K562 (cell line): ENCODE measurements at regions not wholly inside any gene's neighbourhood (a gene's known extent, or its start where the extent isn't known, plus 50 kb on each side); places are given as distances from the start of the nearest gene placed in this dataset.

Source experiments
- ATAC-seq: fragments of 200-7000 bp; cut with Tn5 transposase; 3 replicates; pipeline ENCODE4 v1.9.1; 2020; ENCODE audit warnings: moderate library complexity
- BruUV-seq: library from RNA; stranded (reverse); fragments of 400-500 nt; replicated peaks from 2 replicates; lab custom pipeline; 2021; lab: Mats Ljungman, UMichigan
- CTCF ChIA-PET: fragments of 300-600 bp; formaldehyde crosslinking; extraction: SDS; loops from one replicate; lab custom pipeline; 2021; ENCODE audit warnings: low intra/inter-chr PET ratio; lab: Yijun Ruan, JAX
- POLR2A ChIA-PET: fragments of 300-600, 350-650 bp; sonication (Branson Sonifier 250); formaldehyde crosslinking; extraction: SDS; loops from one replicate; lab custom pipeline; 2021; ENCODE audit warnings: antibody characterized with exemption, inconsistent platforms; lab: Yijun Ruan, JAX
- DNase-seq, 4 experiments: peaks; one replicate each; pipeline versions ENCODE4 v3.0.0 to v3.0.0-alpha.2; 2011 to 2018; ENCODE audit warnings: low spot score in 3 of 4, mixed read lengths in 3 of 4; ENCODE audit errors: extremely low read depth in 1 of 4
- FAIRE-seq: peaks from 2 replicates; lab custom pipeline; 2011; peaks lifted over from hg19 to GRCh38; lab: Jason Lieb, UNC
- H2AFZ ChIP-seq: 2 replicates; pipeline ENCODE4 v1.6.0; 2011; ENCODE audit warnings: low read depth, low read length, control low read depth, inconsistent platforms
- H3K27ac ChIP-seq: fragments of 200-600 bp; 3 replicates; pipeline ENCODE4 v1.8.0; 2011; ENCODE audit warnings: low read depth, mild to moderate bottlenecking, control low read depth, inconsistent platforms, low read length, moderate library complexity, mixed read lengths; ENCODE audit errors: extremely low read depth
- H3K27me3 ChIP-seq, 2 experiments: fragments of 300-600 bp in 1 of 2; 2 replicates in 1 of 2; 3 replicates in 1 of 2; pipeline versions ENCODE4 v1.6.0 to v1.8.0; 2011; ENCODE audit warnings: inconsistent platforms in 2 of 2, low read length in 2 of 2, mild to moderate bottlenecking in 1 of 2, mixed read lengths in 1 of 2, moderate library complexity in 1 of 2; ENCODE audit not compliant: control insufficient read depth in 2 of 2, insufficient read depth in 2 of 2
- H3K36me3 ChIP-seq: fragments of 300-600 bp; 3 replicates; pipeline ENCODE4 v1.8.0; 2011; ENCODE audit warnings: mild to moderate bottlenecking, low read length, inconsistent platforms; ENCODE audit not compliant: control insufficient read depth, insufficient read depth
- H3K4me1 ChIP-seq, 2 experiments: fragments of 200-600 bp in 1 of 2; replicated peaks in 1 of 2; 2 replicates in 1 of 2; 3 replicates in 1 of 2; pipeline versions ENCODE4 v1.5.1 to v1.8.0; 2011; ENCODE audit warnings: inconsistent platforms in 2 of 2, low read length in 2 of 2, mild to moderate bottlenecking in 1 of 2, mixed read lengths in 1 of 2, moderate library complexity in 1 of 2; ENCODE audit not compliant: control insufficient read depth in 2 of 2, insufficient read depth in 2 of 2
- H3K4me2 ChIP-seq: 2 replicates; pipeline ENCODE4 v1.6.1; 2011; ENCODE audit warnings: low read length, control low read depth, inconsistent platforms, mixed read lengths; ENCODE audit not compliant: insufficient read depth
- H3K4me3 ChIP-seq: fragments of 200-600 bp; sonication (generic), shearing (Covaris generic); 2 replicates; pipeline ENCODE4 v1.5.1; 2016; ENCODE audit warnings: control low read depth, inconsistent platforms
- H3K79me2 ChIP-seq: fragments of 200-600 bp; 3 replicates; pipeline ENCODE4 v1.8.0; 2011; ENCODE audit warnings: low read length, inconsistent platforms; ENCODE audit not compliant: control insufficient read depth, insufficient read depth
- H3K9ac ChIP-seq, 2 experiments: 2 replicates each; pipeline versions ENCODE4 v1.6.0 to v1.6.1; 2011; ENCODE audit warnings: low read depth in 2 of 2, low read length in 2 of 2, control low read depth in 1 of 2, inconsistent platforms in 1 of 2, mild to moderate bottlenecking in 1 of 2, mixed read lengths in 1 of 2; ENCODE audit not compliant: insufficient read depth in 1 of 2
- H3K9me1 ChIP-seq: one replicate; pipeline ENCODE4 v1.6.0; 2011; ENCODE audit warnings: inconsistent platforms, mild to moderate bottlenecking, low read length, moderate library complexity; ENCODE audit not compliant: control insufficient read depth, insufficient read depth
- H3K9me3 ChIP-seq: replicated peaks from 2 replicates; pipeline ENCODE4 v1.5.1; 2011; ENCODE audit warnings: low read depth, low read length, inconsistent platforms; ENCODE audit not compliant: control insufficient read depth, insufficient read depth
- H4K20me1 ChIP-seq: replicated peaks from 2 replicates; pipeline ENCODE4 v1.6.1; 2011; ENCODE audit warnings: low read length, inconsistent platforms, mixed read lengths; ENCODE audit not compliant: control insufficient read depth, insufficient read depth
- CBX2 ChIP-seq: fragments of 200-600 bp; sonication (generic); IDR thresholded peaks from one replicate; pipeline ENCODE4 v1.6.1; 2012; ENCODE audit warnings: mild to moderate bottlenecking, low read length, inconsistent platforms; ENCODE audit not compliant: insufficient read depth, poor library complexity, severe bottlenecking
- FOXK2 ChIP-seq, 2 experiments: fragments of 450-650 bp; IDR thresholded peaks in 1 of 2; conservative IDR thresholded peaks in 1 of 2; 2 replicates each; pipeline ENCODE4 v1.6.1; 2016; ENCODE audit warnings: low read depth in 2 of 2, mild to moderate bottlenecking in 1 of 2
- HDAC8 ChIP-seq: fragments of 450-650 bp; IDR thresholded peaks from 2 replicates; pipeline ENCODE4 v1.6.1; 2016; ENCODE audit warnings: mild to moderate bottlenecking, missing genetic modification characterization, moderate library complexity, missing compliant biosample characterization
- NR4A1 ChIP-seq, 2 experiments: fragments of 250-450 bp in 1 of 2; fragments of 450-650 bp in 1 of 2; sonication (Bioruptor Pico) in 1 of 2; IDR thresholded peaks; 2 replicates each; pipeline versions ENCODE4 v1.4.0 to v1.6.1; 2016 to 2020; ENCODE audit warnings: mild to moderate bottlenecking in 2 of 2, missing compliant biosample characterization in 1 of 2, missing genetic modification characterization in 1 of 2, moderate library complexity in 1 of 2
- PHF8 ChIP-seq: fragments of 200-600 bp; sonication (generic); IDR thresholded peaks from 2 replicates; pipeline ENCODE4 v1.6.1; 2012; ENCODE audit warnings: mixed run types, mild to moderate bottlenecking, inconsistent platforms, low read length, moderate library complexity, borderline replicate concordance
- PURB ChIP-seq: sonication (generic); formaldehyde crosslinking; IDR thresholded peaks from 2 replicates; pipeline ENCODE4 v1.9.0; 2021; ENCODE audit warnings: low read depth, mild to moderate bottlenecking, missing genetic modification reagents
- TAF9B ChIP-seq: fragments of 450-650 bp; IDR thresholded peaks from 2 replicates; pipeline ENCODE4 v1.6.1; 2018; ENCODE audit warnings: mild to moderate bottlenecking; ENCODE audit not compliant: partially characterized antibody
- TEAD1 ChIP-seq, 2 experiments: fragments of 450-650 bp in 1 of 2; sonication (generic) in 1 of 2; formaldehyde crosslinking; IDR thresholded peaks; 2 replicates each; pipeline versions ENCODE4 v1.4.0 to v1.8.0; 2020 to 2022; ENCODE audit warnings: mild to moderate bottlenecking in 2 of 2, missing genetic modification reagents in 1 of 2
- ZBTB8A ChIP-seq: fragments of 450-650 bp; IDR thresholded peaks from 2 replicates; pipeline ENCODE4 v1.6.1; 2018; ENCODE audit warnings: mild to moderate bottlenecking, moderate library complexity; ENCODE audit not compliant: partially characterized antibody
- ZNF217 ChIP-seq: sonication (generic); formaldehyde crosslinking; IDR thresholded peaks from 2 replicates; pipeline ENCODE4 v1.8.0; 2022; ENCODE audit warnings: mild to moderate bottlenecking, missing genetic modification reagents
- WGBS: fragments of 100-300 bp; shearing (Covaris generic); methylation state at CpG from one replicate; pipeline ENCODE4 v1.1.6; 2016; ENCODE audit warnings: low coverage, mixed read lengths; ENCODE audit not compliant: insufficient coverage; ENCODE audit errors: missing lambda C conversion rate; 5-methylcytosine and 5-hydroxymethylcytosine counted together
- in situ Hi-C: fragments of 300-500 bp; cut with MboI; formaldehyde crosslinking; loops from 4 replicates; pipeline ENCODE4 v1.15.0; 2018; ENCODE audit warnings: inconsistent platforms, mixed read lengths
- intact Hi-C: fragments of 100-400 bp; cut with micrococcal nuclease; formaldehyde crosslinking; loops from 2 replicates; pipeline ENCODE4 v1.14.2; 2022
- TF ChIP-seq, protein P1 (sequence below): fragments of 450-650 bp; IDR thresholded peaks from 2 replicates; pipeline ENCODE4 v1.6.1; 2016; ENCODE audit warnings: mild to moderate bottlenecking
- TF ChIP-seq, protein P2 (sequence below): fragments of 250-450 bp; sonication (Bioruptor Pico); IDR thresholded peaks from 2 replicates; pipeline ENCODE4 v1.5.0; 2021
- TF ChIP-seq, protein P3 (sequence below): sonication (generic); formaldehyde crosslinking; IDR thresholded peaks from 2 replicates; pipeline ENCODE4 v1.8.1; 2022; ENCODE audit warnings: missing genetic modification reagents
- TF ChIP-seq, protein P4 (sequence below): fragments of 450-650 bp; IDR thresholded peaks from 2 replicates; pipeline ENCODE4 v1.6.1; 2017; ENCODE audit warnings: antibody characterized with exemption

DNA sequence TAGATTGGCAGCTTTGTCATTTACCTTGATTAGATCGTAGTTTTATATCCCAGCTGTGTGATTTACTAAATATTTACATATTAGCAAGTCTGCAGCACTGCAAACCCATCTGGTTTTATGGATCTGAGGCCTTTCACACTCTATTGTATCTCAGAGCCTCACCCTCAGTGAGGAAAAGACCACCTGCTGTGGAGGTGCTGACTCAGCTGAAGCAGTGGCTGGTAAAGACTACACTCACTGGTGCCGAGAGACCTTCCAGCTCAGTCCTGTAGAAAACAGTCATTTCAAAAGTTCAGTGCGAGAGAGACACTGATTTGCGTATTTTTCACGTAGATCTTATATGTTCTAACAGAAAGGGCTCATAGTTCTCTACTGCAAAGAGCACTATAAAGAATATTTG is 307.8 kb upstream of the TPM1 start (continued):
- TF ChIP-seq, protein P1, sequence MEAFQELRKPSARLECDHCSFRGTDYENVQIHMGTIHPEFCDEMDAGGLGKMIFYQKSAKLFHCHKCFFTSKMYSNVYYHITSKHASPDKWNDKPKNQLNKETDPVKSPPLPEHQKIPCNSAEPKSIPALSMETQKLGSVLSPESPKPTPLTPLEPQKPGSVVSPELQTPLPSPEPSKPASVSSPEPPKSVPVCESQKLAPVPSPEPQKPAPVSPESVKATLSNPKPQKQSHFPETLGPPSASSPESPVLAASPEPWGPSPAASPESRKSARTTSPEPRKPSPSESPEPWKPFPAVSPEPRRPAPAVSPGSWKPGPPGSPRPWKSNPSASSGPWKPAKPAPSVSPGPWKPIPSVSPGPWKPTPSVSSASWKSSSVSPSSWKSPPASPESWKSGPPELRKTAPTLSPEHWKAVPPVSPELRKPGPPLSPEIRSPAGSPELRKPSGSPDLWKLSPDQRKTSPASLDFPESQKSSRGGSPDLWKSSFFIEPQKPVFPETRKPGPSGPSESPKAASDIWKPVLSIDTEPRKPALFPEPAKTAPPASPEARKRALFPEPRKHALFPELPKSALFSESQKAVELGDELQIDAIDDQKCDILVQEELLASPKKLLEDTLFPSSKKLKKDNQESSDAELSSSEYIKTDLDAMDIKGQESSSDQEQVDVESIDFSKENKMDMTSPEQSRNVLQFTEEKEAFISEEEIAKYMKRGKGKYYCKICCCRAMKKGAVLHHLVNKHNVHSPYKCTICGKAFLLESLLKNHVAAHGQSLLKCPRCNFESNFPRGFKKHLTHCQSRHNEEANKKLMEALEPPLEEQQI, result no peak
- TF ChIP-seq TAF9B (no peak), CBX2 (no peak), PHF8 (no peak)

DNA sequence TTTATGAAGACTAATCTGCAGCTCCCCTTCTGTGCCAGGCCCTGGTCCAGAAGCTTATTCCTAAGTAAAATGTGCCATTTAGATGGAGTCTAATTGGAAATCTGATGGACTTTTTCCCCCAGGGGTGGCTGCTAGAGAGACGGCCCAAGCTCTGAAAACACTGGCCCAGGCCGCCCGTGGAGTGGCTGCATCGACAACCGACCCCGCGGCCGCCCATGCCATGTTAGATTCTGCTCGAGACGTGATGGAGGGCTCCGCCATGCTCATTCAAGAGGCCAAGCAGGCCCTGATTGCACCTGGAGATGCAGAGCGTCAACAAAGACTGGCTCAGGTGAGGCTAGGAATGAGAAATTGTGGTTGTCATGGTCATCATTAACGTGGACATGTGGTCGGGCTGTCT is 305.8 kb upstream of the TPM1 start:
- H3K4me2 ChIP-seq, result no peak overlapping the region
- ChIA-PET POLR2A (no interaction called here), CTCF (no interaction called here)
- H3K4me1 ChIP-seq, result no peaks in the 10 kb centered on the region
- WGBS, result 0% methylated on average over 14 of the region's 14 CpGs
- FAIRE-seq, result no peak
- BruUV-seq, result no TSS peak
- H3K9me3 ChIP-seq, result no peaks in the 10 kb centered on the region
- H3K9ac ChIP-seq, result no peak overlapping the region
- intact Hi-C loops, result no loop called here
- no peak overlapping the region for H2AFZ ChIP-seq
- H3K36me3 ChIP-seq, result no peaks in the 10 kb centered on the region
- no peak for DNase-seq
- no peaks in the 10 kb centered on the region for H3K79me2 ChIP-seq
- no peak overlapping the region for H3K27ac ChIP-seq
- H4K20me1 ChIP-seq, result 0 out of 2 replicates have a peak, but pooled peaks cover 2% of the 10 kb centered on the region
- ATAC-seq, result no peak
- peaks cover 13 to 30% of the 10 kb centered on the region in 2 experiments; a peak in 3 of 5 replicates for H3K27me3 ChIP-seq
- no peaks in the 10 kb centered on the region for H3K9me1 ChIP-seq
- H3K4me3 ChIP-seq, result no peak overlapping the region
- in situ Hi-C loops, result no loop called here
- TF ChIP-seq, protein P2, sequence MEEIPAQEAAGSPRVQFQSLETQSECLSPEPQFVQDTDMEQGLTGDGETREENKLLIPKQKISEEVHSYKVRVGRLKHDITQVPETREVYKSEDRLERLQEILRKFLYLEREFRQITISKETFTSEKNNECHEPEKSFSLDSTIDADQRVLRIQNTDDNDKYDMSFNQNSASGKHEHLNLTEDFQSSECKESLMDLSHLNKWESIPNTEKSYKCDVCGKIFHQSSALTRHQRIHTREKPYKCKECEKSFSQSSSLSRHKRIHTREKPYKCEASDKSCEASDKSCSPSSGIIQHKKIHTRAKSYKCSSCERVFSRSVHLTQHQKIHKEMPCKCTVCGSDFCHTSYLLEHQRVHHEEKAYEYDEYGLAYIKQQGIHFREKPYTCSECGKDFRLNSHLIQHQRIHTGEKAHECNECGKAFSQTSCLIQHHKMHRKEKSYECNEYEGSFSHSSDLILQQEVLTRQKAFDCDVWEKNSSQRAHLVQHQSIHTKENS (CRISPR knock-in tag), result no peak
- no peak for TF ChIP-seq ZNF217
- TF ChIP-seq NR4A1 (CRISPR knock-in tag; IDR thresholded peaks at IDR 0.05), result no peak
- no peak for TF ChIP-seq NR4A1 (tag; IDR thresholded peaks at IDR 0.05)
- TF ChIP-seq, protein P3, sequence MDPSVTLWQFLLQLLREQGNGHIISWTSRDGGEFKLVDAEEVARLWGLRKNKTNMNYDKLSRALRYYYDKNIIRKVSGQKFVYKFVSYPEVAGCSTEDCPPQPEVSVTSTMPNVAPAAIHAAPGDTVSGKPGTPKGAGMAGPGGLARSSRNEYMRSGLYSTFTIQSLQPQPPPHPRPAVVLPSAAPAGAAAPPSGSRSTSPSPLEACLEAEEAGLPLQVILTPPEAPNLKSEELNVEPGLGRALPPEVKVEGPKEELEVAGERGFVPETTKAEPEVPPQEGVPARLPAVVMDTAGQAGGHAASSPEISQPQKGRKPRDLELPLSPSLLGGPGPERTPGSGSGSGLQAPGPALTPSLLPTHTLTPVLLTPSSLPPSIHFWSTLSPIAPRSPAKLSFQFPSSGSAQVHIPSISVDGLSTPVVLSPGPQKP (CRISPR knock-in tag), result no peak
- TF ChIP-seq TEAD1 (CRISPR knock-in tag; IDR thresholded peaks at IDR 0.05), result no peak
- TF ChIP-seq FOXK2 (conservative IDR thresholded peaks at IDR 0.05 in 1 of 2, IDR thresholded peaks at IDR 0.05 in 1 of 2; ENCODE audit: low read depth in 2 of 2), result no peak
- no peak for TF ChIP-seq ZBTB8A
- TF ChIP-seq, protein P4, sequence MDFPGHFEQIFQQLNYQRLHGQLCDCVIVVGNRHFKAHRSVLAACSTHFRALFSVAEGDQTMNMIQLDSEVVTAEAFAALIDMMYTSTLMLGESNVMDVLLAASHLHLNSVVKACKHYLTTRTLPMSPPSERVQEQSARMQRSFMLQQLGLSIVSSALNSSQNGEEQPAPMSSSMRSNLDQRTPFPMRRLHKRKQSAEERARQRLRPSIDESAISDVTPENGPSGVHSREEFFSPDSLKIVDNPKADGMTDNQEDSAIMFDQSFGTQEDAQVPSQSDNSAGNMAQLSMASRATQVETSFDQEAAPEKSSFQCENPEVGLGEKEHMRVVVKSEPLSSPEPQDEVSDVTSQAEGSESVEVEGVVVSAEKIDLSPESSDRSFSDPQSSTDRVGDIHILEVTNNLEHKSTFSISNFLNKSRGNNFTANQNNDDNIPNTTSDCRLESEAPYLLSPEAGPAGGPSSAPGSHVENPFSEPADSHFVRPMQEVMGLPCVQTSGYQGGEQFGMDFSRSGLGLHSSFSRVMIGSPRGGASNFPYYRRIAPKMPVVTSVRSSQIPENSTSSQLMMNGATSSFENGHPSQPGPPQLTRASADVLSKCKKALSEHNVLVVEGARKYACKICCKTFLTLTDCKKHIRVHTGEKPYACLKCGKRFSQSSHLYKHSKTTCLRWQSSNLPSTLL, result no peak
- TF ChIP-seq HDAC8 (tag), result no peak
- TF ChIP-seq PURB (CRISPR knock-in tag), result no peak
